GM18520 (cell line): ENCODE measurements at regions not wholly inside any gene's neighbourhood (a gene's known extent, or its start where the extent isn't known, plus 50 kb on each side); places are given as distances from the start of the nearest gene placed in this dataset.
"Not testable (repeated sequence)": the region's sequence is repeated elsewhere in the genome, so short reads cannot be mapped to it uniquely, and the experiment has no call there.

Experiments used
- ATAC-seq: cut with Tn5 transposase; IDR thresholded peaks from one replicate; pipeline ENCODE4 v1.9.1; 2021; ENCODE audit not compliant: unreplicated experiment

- not testable (repeated sequence) for ATAC-seq
Measured at GRCh38 chr4:10388146-10388545, 69.1 kb downstream of the ZNF518B start.

GRCh38 chr4:10385994-10386394, 71.2 kb downstream of the ZNF518B start:
- no peak for ATAC-seq

GRCh38 chr4:10384974-10385373, 72.3 kb downstream of the ZNF518B start:
- ATAC-seq: no peak

GRCh38 chr4:10383417-10383816, 73.8 kb downstream of the ZNF518B start:
- no peak for ATAC-seq

- not testable (repeated sequence) for ATAC-seq
Measured at GRCh38 chr4:10382171-10382570, 75.1 kb downstream of the ZNF518B start.

GRCh38 chr4:10381146-10381545, 76.1 kb downstream of the ZNF518B start:
- ATAC-seq: no peak

GRCh38 chr4:10380735-10381134, 76.5 kb downstream of the ZNF518B start:
- ATAC-seq: no peak

- ATAC-seq: no peak
Measured at GRCh38 chr4:10371869-10372471, 85.3 kb downstream of the ZNF518B start.

GRCh38 chr4:10371121-10371520, 86.1 kb downstream of the ZNF518B start:
- ATAC-seq: no peak

GRCh38 chr4:10369517-10369916, 87.7 kb downstream of the ZNF518B start:
- no peak for ATAC-seq

- no peak for ATAC-seq
Measured at GRCh38 chr4:10366628-10367027, 90.6 kb downstream of the ZNF518B start.

- ATAC-seq: no peak
Measured at GRCh38 chr4:10364194-10364593, 93.0 kb downstream of the ZNF518B start.

GRCh38 chr4:10354746-10355145, 102.5 kb downstream of the ZNF518B start:
- ATAC-seq: no peak

- no peak for ATAC-seq
Measured at GRCh38 chr4:10354225-10354624, 103.0 kb downstream of the ZNF518B start.

GRCh38 chr4:10353110-10353509, 104.1 kb downstream of the ZNF518B start:
- no peak for ATAC-seq

- no peak for ATAC-seq
Measured at GRCh38 chr4:10348241-10348640, 109.0 kb downstream of the ZNF518B start.

- no peak for ATAC-seq
Measured at GRCh38 chr4:10347815-10348214, 109.4 kb downstream of the ZNF518B start.

- ATAC-seq: no peak
Measured at GRCh38 chr4:10347281-10347795, 109.9 kb downstream of the ZNF518B start.

GRCh38 chr4:10346023-10346422, 111.2 kb downstream of the ZNF518B start:
- no peak for ATAC-seq

- ATAC-seq: no peak
Measured at GRCh38 chr4:10345381-10345784, 111.8 kb downstream of the ZNF518B start.

GRCh38 chr4:10344824-10345223, 112.4 kb downstream of the ZNF518B start:
- ATAC-seq: no peak

GRCh38 chr4:10343656-10344055, 113.6 kb downstream of the ZNF518B start:
- ATAC-seq: no peak

- ATAC-seq: no peak
Measured at GRCh38 chr4:10342866-10343265, 114.4 kb downstream of the ZNF518B start.
